22Rv1 (cell line): ENCODE measurements at regions not wholly inside any gene's neighbourhood (a gene's known extent, or its start where the extent isn't known, plus 50 kb on each side); places are given as distances from the start of the nearest gene placed in this dataset.

Experiments used
- ZFX ChIP-seq: fragments of 450-650 bp; IDR thresholded peaks from 2 replicates; pipeline ENCODE4 v1.6.1; 2017; ENCODE audit warnings: antibody characterized with exemption, borderline replicate concordance
- TF ChIP-seq, protein P1 (sequence below): fragments of 450-650 bp; IDR thresholded peaks from 2 replicates; pipeline ENCODE4 v1.5.1; 2017; ENCODE audit warnings: mild to moderate bottlenecking

DNA sequence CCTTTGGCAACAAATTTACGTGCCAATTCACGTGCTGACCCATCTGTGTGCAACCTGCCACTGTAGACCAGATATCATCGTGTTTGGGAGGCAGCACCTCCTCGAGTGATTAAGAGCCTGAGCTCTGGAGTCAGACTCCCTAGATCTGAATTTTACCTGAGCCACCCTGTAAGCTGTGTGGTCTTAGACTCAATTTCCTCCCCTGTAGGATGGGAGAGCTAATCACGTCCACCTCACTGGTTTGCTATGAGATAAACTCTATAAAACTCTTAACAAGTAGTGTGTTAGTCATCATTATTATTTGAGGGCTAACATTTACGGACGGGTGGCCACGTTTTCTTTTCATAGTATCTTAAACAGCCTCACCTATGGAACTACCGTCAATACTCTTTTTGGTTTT lies 220.0 kb upstream of the ADAMTSL1 start:
- TF ChIP-seq, protein P1, sequence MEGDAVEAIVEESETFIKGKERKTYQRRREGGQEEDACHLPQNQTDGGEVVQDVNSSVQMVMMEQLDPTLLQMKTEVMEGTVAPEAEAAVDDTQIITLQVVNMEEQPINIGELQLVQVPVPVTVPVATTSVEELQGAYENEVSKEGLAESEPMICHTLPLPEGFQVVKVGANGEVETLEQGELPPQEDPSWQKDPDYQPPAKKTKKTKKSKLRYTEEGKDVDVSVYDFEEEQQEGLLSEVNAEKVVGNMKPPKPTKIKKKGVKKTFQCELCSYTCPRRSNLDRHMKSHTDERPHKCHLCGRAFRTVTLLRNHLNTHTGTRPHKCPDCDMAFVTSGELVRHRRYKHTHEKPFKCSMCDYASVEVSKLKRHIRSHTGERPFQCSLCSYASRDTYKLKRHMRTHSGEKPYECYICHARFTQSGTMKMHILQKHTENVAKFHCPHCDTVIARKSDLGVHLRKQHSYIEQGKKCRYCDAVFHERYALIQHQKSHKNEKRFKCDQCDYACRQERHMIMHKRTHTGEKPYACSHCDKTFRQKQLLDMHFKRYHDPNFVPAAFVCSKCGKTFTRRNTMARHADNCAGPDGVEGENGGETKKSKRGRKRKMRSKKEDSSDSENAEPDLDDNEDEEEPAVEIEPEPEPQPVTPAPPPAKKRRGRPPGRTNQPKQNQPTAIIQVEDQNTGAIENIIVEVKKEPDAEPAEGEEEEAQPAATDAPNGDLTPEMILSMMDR, result no peak
- no peak for TF ChIP-seq ZFX
